Left ventricle myocardium inferior (tissue), 1 donor: ENCODE measurements at regions not wholly inside any gene's neighbourhood (a gene's known extent, or its start where the extent isn't known, plus 50 kb on each side); places are given as distances from the start of the nearest gene placed in this dataset.

ENCODE experiments used
- DNase-seq: peaks from one replicate; pipeline ENCODE4 v3.0.0-alpha.2; 2020
- H3K27ac ChIP-seq: fragments of 200-600 bp; replicated peaks from 2 replicates; pipeline ENCODE4 v1.8.0; 2021
- H3K27me3 ChIP-seq: fragments of 200-600 bp; 2 replicates; pipeline ENCODE4 v1.8.0; 2021; ENCODE audit warnings: low read depth
- H3K36me3 ChIP-seq: fragments of 200-600 bp; 2 replicates; pipeline ENCODE4 v1.8.0; 2021
- H3K4me1 ChIP-seq: fragments of 200-600 bp; 2 replicates; pipeline ENCODE4 v1.8.0; 2021
- H3K4me3 ChIP-seq: fragments of 200-600 bp; 2 replicates; pipeline ENCODE4 v1.8.0; 2021; ENCODE audit warnings: mild to moderate bottlenecking, moderate library complexity
- H3K9me3 ChIP-seq: fragments of 200-600 bp; replicated peaks from 2 replicates; pipeline ENCODE4 v1.8.0; 2021
- intact Hi-C: fragments of 100-400 bp; cut with micrococcal nuclease; formaldehyde crosslinking; loops from one replicate; pipeline ENCODE4 v1.11.0; 2022
- TF ChIP-seq, protein P1 (sequence below): fragments of 200-600 bp; IDR thresholded peaks from 2 replicates; pipeline ENCODE4 v1.8.0; 2021; ENCODE audit warnings: antibody characterized with exemption, mild to moderate bottlenecking, borderline replicate concordance
- donor health status: DM: no; HTN: yes; CAD: no; lungs with severe emphysema.

DNA sequence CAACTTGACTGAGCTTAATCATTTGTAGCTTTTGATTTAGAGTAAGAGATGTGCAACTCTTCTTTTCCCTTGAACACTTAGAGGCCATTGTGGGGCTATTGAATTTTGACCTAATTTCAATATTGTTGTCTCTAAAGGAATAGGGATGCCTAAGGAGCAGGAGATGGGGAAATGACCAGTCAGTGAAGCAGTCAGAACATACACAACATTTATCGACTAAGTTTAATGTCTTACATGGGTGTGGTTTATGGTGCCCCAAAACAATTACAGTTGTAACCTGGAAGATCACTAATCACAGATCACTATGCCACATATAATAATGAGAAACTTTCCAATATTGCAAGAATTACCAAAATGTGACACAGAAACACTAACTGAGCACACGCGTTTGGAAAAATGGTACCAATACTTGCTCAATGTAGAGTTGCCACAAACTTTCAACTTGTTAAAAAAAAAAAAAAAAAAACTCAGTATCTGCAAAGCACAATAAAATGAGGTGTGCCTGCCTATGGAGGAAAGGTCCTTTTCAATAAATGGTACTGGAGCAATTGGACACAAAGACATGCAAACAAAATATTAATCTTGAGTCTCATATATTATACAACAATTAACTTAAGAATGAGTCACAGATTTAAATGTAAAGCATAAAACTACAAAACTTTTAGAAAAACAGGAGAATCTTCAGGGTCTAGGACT is 189.6 kb upstream of the RAD23B start:
- no peaks in the 10 kb centered on the region for H3K27me3 ChIP-seq
- H3K4me3 ChIP-seq, result no peak overlapping the region
- intact Hi-C loops, result no loop called here
- H3K9me3 ChIP-seq, result peaks cover 16% of the 10 kb centered on the region
- H3K36me3 ChIP-seq, result no peaks in the 10 kb centered on the region
- no peak for DNase-seq
- TF ChIP-seq, protein P1, sequence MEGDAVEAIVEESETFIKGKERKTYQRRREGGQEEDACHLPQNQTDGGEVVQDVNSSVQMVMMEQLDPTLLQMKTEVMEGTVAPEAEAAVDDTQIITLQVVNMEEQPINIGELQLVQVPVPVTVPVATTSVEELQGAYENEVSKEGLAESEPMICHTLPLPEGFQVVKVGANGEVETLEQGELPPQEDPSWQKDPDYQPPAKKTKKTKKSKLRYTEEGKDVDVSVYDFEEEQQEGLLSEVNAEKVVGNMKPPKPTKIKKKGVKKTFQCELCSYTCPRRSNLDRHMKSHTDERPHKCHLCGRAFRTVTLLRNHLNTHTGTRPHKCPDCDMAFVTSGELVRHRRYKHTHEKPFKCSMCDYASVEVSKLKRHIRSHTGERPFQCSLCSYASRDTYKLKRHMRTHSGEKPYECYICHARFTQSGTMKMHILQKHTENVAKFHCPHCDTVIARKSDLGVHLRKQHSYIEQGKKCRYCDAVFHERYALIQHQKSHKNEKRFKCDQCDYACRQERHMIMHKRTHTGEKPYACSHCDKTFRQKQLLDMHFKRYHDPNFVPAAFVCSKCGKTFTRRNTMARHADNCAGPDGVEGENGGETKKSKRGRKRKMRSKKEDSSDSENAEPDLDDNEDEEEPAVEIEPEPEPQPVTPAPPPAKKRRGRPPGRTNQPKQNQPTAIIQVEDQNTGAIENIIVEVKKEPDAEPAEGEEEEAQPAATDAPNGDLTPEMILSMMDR, result no peak
- no peaks in the 10 kb centered on the region for H3K4me1 ChIP-seq
- H3K27ac ChIP-seq, result no peak overlapping the region

DNA sequence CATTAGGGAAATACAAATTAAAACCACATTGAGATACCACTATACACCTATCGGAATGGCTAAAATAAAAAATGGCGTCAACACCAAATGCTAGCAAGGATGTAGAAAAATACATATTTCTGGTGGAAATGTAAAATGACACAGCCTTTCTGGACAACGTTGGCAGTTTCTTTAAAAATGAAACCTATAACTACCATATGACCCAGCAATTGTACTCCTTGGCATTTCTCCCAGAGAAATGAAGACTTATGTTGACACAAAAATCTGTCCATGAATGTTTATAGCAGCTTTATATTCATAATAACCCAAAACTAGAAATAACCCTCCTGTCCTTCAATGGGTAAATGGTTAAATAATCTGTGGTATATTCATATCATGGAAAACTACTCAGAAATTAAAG is 188.7 kb upstream of the RAD23B start:
- no peaks in the 10 kb centered on the region for H3K27me3 ChIP-seq
- H3K4me1 ChIP-seq, result no peaks in the 10 kb centered on the region
- peaks cover 16% of the 10 kb centered on the region for H3K9me3 ChIP-seq
- H3K27ac ChIP-seq, result no peak overlapping the region
- H3K36me3 ChIP-seq, result no peaks in the 10 kb centered on the region
- intact Hi-C loops, result no loop called here
- no peak overlapping the region for H3K4me3 ChIP-seq
- TF ChIP-seq, protein P1, result no peak
- DNase-seq, result no peak

DNA sequence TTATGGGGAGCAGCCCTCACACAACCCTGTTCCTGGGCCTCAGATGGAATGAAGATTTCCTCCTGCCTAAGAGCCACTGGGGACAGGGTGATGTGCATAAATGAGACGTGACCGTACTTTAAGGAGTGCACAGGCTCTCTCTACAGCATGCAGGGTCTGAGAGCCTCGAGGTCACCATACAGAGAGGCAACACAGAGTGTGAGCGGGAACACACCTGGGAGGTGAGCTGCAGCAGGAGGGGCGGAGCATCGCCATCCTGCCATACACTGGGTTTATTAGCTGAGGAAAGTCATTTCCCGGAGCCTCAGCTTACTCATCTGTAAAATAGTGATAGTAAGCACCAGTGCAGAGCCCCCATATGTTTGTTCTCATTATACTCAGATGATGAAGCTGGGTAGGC is 182.5 kb upstream of the RAD23B start:
- Histone ChIP-seq H3K4me3 (no peak overlapping the region), H3K27ac (no peak overlapping the region), H3K9me3 (no peaks in the 10 kb centered on the region), H3K4me1 (no peaks in the 10 kb centered on the region), H3K27me3 (peaks cover 17% of the 10 kb centered on the region), H3K36me3 (no peaks in the 10 kb centered on the region)
- no peak for DNase-seq
- TF ChIP-seq, protein P1, result no peak
- intact Hi-C loops, result no loop called here

DNA sequence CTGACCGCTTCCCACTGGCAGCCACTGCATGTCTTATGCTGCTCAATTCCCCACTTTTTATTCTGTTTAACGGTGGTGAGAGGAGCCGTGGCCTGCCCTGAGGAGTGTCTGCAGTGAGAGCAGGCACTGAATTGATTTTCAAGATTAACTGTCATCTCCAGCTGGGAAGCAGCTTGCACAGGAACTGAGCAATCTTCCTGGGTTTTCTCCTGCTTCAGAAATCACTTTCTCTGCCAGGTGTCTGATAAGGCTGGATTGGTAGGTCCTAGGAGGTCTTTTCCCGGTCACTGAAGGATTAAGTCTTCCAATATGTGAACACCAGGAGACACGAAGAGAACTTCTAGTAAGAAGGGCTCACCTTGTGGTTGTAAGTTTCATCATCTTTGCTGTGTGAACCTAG is 181.1 kb upstream of the RAD23B start:
- Histone ChIP-seq H3K27me3 (peaks cover 17% of the 10 kb centered on the region), H3K27ac (no peak overlapping the region), H3K4me3 (no peak overlapping the region), H3K9me3 (no peaks in the 10 kb centered on the region), H3K36me3 (no peaks in the 10 kb centered on the region), H3K4me1 (no peaks in the 10 kb centered on the region)
- TF ChIP-seq, protein P1, result no peak
- DNase-seq, result no peak
- intact Hi-C loops, result no loop called here

DNA sequence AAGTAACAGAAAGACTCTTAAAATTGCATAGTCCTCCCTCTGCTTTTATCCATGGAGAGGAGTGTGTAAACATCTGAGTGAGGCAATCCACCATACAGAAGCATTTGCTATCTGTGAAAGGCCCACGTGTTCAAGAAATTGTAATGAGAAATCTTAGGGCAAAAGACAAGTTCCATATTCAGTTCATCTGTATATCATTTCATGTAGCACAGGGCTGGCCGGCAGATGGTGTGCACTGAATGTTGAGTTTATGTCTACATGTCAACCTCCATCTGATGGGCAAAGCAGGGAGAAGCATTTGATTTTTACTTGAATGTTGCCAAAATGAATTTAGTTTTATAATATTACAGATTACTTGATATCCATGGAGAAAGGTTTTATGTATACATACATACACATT is 179.5 kb upstream of the RAD23B start:
- Histone ChIP-seq H3K4me3 (no peak overlapping the region), H3K9me3 (no peaks in the 10 kb centered on the region), H3K36me3 (no peaks in the 10 kb centered on the region), H3K4me1 (no peaks in the 10 kb centered on the region), H3K27ac (no peak overlapping the region), H3K27me3 (peaks cover 21% of the 10 kb centered on the region)
- DNase-seq, result no peak
- intact Hi-C loops, result no loop called here
- TF ChIP-seq, protein P1, result no peak
